Left lobe of liver (tissue), 2 donors: ENCODE measurements at regions not wholly inside any gene's neighbourhood (a gene's known extent, or its start where the extent isn't known, plus 50 kb on each side); places are given as distances from the start of the nearest gene placed in this dataset.

ENCODE experiments used
- ATAC-seq: fragments of 200-7000 bp; cut with Tn5 transposase; one replicate; pipeline ENCODE4 v1.9.1; 2020; ENCODE audit warnings: mild to moderate bottlenecking, moderate library complexity
- DNase-seq: peaks from one replicate; pipeline ENCODE4 v3.0.0-alpha.2; 2020; ENCODE audit warnings: low spot score
- donor health status: DM: no; HTN: no; CAD: no; lungs with moderate emphysema.
- donor health status: DM: no; HTN: yes; CAD: no.

DNA sequence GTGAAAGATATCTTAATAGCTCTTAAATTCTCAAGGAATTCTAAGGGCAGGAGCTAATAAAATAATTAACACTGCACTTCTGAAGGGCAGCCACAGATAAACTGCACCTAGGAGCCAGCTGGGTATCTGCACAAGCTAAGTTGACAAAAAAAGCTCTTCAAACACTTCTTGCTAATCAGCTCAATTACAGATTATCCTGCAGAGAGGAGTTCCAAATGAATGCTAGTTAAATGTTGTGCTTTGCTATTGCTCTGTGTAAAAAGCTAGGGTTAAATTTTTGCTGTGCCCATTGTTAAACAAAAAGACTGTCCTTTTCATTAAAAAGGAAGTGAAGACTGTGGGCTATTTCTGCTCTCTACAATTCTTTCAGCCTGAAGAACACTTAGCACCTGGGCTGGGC, 158.5 kb upstream of the SHISA6 start:
- DNase-seq: no peak

GRCh38 chr17:11081342-11081741, 159.7 kb upstream of the SHISA6 start:
- ATAC-seq: no peak
- no peak for DNase-seq

More for the DNA sequence above, 158.5 kb upstream of the SHISA6 start:
- no peak for ATAC-seq

GRCh38 chr17:11077673-11078072, 163.3 kb upstream of the SHISA6 start:
- ATAC-seq (no peak), DNase-seq (no peak)

- DNase-seq: no peak
- no peak for ATAC-seq
Measured at GRCh38 chr17:11074451-11074850, 166.6 kb upstream of the SHISA6 start.

- DNase-seq (no peak), ATAC-seq (no peak)
Measured at GRCh38 chr17:11056926-11057325, 184.1 kb upstream of the SHISA6 start.

- DNase-seq: no peak
- ATAC-seq: no peak
Measured at GRCh38 chr17:11053846-11054245, 187.2 kb upstream of the SHISA6 start.

DNA sequence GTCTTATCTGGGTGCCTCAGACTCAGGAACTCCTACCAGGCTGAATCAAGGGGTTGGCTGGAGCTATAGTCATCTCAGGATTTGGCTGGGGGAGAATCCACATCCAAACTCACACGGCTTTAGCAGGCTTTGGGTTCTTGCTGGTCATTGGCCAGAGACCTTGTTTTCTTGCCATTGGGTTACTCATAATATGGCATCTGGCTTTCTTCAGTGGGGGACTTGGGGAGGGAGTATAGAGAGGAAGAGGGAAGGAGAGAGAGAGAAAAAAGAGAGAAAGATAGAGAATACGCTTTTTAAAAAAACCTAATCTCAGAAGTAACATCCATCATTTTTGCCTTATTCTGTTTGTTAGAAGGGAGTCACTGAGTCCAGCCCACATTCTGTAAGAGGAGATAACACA, 191.5 kb upstream of the SHISA6 start:
- no peak for ATAC-seq
- no peak for DNase-seq

GRCh38 chr17:11047228-11047627, 193.8 kb upstream of the SHISA6 start:
- DNase-seq (no peak), ATAC-seq (no peak)

- DNase-seq: no peak
- ATAC-seq: no peak
Measured at GRCh38 chr17:11039342-11039741, 201.5 kb upstream of the PIRT start.

DNA sequence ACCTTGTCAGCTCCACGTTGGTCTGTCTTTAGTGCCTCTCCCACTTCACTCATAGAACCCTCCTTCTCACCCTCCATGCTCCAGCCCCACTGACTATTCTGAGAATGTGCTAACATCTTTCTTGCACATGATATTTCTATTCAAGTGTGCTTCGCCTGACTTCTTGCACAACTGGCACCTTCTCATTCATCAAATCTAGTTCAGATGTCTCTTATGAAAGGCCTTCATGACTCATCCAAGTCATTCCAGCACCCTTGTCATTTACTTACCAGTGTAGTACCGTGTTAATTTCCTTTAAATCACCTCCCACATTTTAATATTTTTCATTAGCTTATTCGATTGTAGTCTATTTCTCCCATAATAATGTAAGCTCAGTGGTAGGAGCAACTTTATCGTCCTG, 197.8 kb upstream of the PIRT start:
- DNase-seq: no peak
- no peak for ATAC-seq

GRCh38 chr17:11031787-11032186, 193.9 kb upstream of the PIRT start:
- no peak for ATAC-seq
- no peak for DNase-seq

- DNase-seq: no peak
- no peak for ATAC-seq
Measured at GRCh38 chr17:11029791-11030190, 191.9 kb upstream of the PIRT start.

DNA sequence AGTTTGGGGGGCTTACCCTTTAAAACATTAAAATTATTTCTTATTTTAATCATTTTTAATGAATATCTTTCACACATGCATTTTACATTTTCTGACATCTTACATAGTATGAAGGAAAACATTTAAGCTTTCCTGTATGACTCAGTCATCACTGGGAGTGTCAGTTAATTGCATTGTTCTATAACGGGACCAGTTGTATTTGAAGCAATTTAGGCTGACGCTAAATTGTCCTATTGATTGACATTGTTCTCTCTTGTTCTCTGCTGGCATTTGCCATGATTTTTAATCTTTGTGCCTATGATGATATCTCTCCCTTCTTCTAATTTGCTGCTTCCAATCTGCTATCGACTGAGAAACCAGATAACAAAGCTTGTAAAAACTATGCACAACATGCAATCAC, 190.5 kb upstream of the PIRT start:
- ATAC-seq (no peak), DNase-seq (no peak)

DNA sequence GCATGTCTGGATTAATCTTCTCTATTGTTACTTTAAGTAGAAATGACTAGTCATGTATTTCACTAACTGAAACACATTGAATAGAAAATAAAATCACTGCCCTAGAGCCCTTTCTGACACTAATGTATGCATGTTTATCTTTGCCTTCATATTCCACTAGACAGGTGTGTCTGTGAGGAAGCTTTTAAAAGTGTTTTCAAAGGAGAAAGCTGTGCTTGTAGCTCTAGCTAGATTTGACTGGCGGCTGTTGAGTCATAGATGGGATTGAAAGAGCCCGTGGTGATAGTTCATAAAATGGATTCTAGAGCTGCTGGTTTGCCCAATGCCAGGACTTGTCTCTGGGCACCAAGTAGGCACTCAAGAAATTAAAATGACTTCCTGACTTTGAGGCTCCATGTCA, 189.0 kb upstream of the PIRT start:
- DNase-seq (no peak), ATAC-seq (no peak)

DNA sequence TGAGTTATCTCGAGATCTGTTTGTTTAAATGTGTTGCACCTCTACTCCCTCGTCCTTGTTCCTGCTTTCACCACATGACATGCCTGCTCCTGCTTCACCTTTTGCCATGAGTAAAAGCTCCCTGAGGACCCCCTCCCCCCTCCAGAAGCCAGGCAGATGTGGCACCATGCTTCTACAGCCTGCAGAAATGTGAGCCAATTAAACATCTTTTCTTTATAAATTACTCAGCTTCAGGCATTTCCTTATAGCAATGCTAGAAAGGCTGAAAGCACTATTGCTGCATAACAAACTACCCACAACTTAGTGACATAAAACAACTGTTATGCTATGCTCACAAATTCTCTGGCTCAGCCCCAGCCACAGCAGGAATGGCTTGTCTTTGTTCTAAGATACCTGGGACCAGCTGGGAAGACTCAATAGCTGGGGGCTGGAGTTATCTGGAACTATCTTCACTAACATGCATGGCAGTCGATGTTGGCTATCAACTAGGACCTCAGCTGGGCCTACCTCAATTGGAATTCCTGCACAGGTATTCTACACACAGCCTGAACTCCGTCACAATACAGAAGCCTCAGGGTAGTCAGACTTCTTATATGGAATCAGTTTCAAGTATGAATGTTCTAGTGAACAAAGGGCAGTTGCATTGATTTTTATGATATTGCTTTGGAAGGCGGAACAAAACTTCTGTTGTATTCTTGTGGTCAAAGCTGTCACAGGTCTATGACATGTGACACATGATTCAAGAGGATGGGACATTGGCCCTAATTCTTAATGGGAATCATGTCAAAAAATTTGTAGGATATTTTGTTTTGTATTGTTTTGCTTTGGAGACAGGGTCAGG, 186.0 kb upstream of the PIRT start:
- ATAC-seq (no peak), DNase-seq (no peak)

DNA sequence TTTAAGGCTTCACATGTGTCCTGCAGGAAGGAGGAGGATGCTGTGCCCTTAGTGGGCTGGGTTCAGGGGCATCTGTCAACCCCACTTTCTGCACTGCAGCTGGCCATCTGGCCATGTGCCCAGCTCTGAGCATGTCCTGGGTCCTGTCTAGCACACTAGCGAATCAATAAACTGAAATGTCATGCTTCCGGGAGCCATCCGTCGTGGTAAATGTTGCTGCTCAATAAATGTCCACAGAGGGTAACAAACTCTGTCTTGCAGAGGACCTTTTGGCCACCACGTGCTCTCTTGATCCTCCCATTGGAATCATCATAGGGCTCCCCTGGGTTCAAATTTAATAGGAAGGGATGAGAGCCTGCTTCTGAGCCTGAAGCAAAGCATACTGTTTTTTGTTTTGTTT, 168.6 kb upstream of the PIRT start:
- ATAC-seq (no peak), DNase-seq (no peak)

DNA sequence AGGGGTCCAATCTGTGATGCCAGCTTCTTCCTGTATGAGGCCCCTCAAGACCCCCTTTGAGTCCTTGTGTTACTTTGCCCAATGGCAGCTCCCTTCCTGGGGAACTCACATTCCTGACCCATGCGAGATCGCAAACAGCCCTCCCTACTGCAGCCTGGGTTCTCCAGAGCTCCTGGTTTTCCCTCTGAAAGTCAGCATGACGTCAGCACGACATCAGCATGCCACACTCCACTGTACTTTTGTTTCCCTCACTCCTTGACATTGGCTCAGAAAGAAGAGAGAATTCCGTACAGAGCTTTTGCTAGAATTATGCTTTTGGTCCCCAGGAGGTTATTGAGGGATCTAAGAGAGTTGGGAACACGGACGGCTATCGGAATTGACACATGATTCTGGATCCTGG, 168.1 kb upstream of the PIRT start:
- ATAC-seq: no peak

GRCh38 chr17:11002417-11002816, 164.5 kb upstream of the PIRT start:
- ATAC-seq (no peak), DNase-seq (no peak)

More for the DNA sequence above, 168.1 kb upstream of the PIRT start:
- no peak for DNase-seq

GRCh38 chr17:11001651-11002050, 163.8 kb upstream of the PIRT start:
- ATAC-seq: no peak
- no peak for DNase-seq

GRCh38 chr17:10999484-10999883, 161.6 kb upstream of the PIRT start:
- no peak for ATAC-seq
- DNase-seq: no peak

DNA sequence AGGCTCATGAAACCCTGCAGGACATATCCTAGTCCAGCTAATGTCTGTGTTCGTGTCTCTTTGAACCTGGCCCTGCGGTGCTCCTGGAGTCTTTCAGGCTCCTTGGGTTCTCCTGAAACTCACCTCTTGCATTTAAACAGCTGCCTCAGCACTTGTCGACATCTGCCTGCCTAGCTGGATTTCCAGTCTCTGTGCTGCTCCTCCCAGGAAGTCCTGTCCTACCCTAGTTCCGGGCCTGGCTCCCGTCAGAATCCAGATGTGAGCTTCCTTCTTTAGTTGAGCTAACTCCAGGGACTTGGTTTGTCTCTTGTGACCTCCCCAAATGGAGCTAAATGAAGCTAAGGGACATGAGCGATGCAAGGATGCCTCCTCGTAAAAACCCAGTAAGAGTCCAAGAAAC, 155.2 kb upstream of the PIRT start:
- DNase-seq (no peak), ATAC-seq (no peak)

GRCh38 chr17:10992106-10992880, 154.4 kb upstream of the PIRT start:
- DNase-seq (no peak), ATAC-seq (no peak)
